Stomach (tissue), 4 donors: ENCODE measurements at regions not wholly inside any gene's neighbourhood (a gene's known extent, or its start where the extent isn't known, plus 50 kb on each side); places are given as distances from the start of the nearest gene placed in this dataset.

Experiments
- POLR2A ChIP-seq, 4 donors: fragments of 450-650 bp; IDR thresholded peaks; one replicate each; pipeline ENCODE4 v1.6.1; 2016; ENCODE audit warnings: antibody characterized with exemption in 4 of 4, control low read depth in 2 of 4, mild to moderate bottlenecking in 1 of 4, moderate library complexity in 1 of 4
- POLR2AphosphoS5 ChIP-seq, 3 donors: sonication (generic); formaldehyde crosslinking; IDR thresholded peaks; one replicate each; pipeline ENCODE4 v1.6.1; 2016; ENCODE audit warnings: antibody characterized with exemption in 3 of 3
- TF ChIP-seq, protein P1 (sequence below), 7 experiments: fragments of 450-650 bp in 4 of 7; fragments of 200-600 bp in 3 of 7; sonication (generic) in 3 of 7; IDR thresholded peaks; one replicate each; pipeline ENCODE4 v1.5.1; 2016 to 2019; ENCODE audit warnings: antibody characterized with exemption in 7 of 7, control low read depth in 2 of 7, mild to moderate bottlenecking in 1 of 7

DNA sequence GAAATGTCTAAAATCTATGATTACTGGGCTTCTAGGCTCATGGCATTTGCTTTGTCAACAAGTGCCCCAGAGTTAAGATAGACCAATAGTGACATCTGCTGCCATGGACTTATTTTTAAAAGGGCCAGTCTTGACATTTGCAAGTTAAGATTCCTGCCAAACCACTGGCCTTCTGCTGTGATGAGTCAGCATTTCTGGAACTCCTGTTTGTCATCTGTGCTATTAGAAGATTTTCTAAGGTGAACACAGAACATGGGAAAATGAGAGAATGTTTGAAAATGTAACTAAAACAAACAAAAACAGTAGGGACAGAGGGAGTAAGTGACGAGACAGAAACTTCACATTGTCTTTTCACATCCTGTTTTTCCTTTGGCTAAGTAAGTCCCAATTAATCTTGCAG, 93.7 kb upstream of the WDR75 start:
- TF ChIP-seq, protein P1, sequence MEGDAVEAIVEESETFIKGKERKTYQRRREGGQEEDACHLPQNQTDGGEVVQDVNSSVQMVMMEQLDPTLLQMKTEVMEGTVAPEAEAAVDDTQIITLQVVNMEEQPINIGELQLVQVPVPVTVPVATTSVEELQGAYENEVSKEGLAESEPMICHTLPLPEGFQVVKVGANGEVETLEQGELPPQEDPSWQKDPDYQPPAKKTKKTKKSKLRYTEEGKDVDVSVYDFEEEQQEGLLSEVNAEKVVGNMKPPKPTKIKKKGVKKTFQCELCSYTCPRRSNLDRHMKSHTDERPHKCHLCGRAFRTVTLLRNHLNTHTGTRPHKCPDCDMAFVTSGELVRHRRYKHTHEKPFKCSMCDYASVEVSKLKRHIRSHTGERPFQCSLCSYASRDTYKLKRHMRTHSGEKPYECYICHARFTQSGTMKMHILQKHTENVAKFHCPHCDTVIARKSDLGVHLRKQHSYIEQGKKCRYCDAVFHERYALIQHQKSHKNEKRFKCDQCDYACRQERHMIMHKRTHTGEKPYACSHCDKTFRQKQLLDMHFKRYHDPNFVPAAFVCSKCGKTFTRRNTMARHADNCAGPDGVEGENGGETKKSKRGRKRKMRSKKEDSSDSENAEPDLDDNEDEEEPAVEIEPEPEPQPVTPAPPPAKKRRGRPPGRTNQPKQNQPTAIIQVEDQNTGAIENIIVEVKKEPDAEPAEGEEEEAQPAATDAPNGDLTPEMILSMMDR (IDR thresholded peaks at IDR 0.05), result peak in 1 of 7 experiments; percentile 15
- TF ChIP-seq POLR2AphosphoS5 (IDR thresholded peaks at IDR 0.05) (peak in 2 of 3 donors; percentile 22 to 72), POLR2A (IDR thresholded peaks at IDR 0.05) (no peak)
